ENCODE measurements at regions not wholly inside any gene's neighbourhood (a gene's known extent, or its start where the extent isn't known, plus 50 kb on each side); places are given as distances from the start of the nearest gene placed in this dataset.

- ATAC-seq (no peak), DNase-seq (no peak)
- Histone ChIP-seq H3K27me3 (no peaks in the 10 kb centered on the region), H3K36me3 (no peaks in the 10 kb centered on the region), H3K4me3 (no peak overlapping the region), H3K4me1 (no peaks in the 10 kb centered on the region), H3K9me3 (no peaks in the 10 kb centered on the region), H3K27ac (no peak overlapping the region)
- TF ChIP-seq POLR2A (IDR thresholded peaks at IDR 0.05): no peak
- TF ChIP-seq, protein P1, sequence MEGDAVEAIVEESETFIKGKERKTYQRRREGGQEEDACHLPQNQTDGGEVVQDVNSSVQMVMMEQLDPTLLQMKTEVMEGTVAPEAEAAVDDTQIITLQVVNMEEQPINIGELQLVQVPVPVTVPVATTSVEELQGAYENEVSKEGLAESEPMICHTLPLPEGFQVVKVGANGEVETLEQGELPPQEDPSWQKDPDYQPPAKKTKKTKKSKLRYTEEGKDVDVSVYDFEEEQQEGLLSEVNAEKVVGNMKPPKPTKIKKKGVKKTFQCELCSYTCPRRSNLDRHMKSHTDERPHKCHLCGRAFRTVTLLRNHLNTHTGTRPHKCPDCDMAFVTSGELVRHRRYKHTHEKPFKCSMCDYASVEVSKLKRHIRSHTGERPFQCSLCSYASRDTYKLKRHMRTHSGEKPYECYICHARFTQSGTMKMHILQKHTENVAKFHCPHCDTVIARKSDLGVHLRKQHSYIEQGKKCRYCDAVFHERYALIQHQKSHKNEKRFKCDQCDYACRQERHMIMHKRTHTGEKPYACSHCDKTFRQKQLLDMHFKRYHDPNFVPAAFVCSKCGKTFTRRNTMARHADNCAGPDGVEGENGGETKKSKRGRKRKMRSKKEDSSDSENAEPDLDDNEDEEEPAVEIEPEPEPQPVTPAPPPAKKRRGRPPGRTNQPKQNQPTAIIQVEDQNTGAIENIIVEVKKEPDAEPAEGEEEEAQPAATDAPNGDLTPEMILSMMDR (IDR thresholded peaks at IDR 0.05 in 4 of 5, conservative IDR thresholded peaks at IDR 0.05 in 1 of 5): no peak
- intact Hi-C loops (cut with DNase I; ENCODE audit: low total_unique reads) (no loop called here), in situ Hi-C loops (cut with MboI; ENCODE audit: low sequenced_read_pairs in 4 of 4) (no loop called here)
Measured at GRCh38 chr5:2666081-2666480, 85.4 kb downstream of the IRX2 start.

- no peaks in the 10 kb centered on the region for H3K4me1 ChIP-seq
- no peak for DNase-seq
- no peaks in the 10 kb centered on the region for H3K9me3 ChIP-seq
- TF ChIP-seq POLR2A (IDR thresholded peaks at IDR 0.05): no peak
- TF ChIP-seq, protein P1 (IDR thresholded peaks at IDR 0.05 in 4 of 5, conservative IDR thresholded peaks at IDR 0.05 in 1 of 5): no peak
- H3K36me3 ChIP-seq: no peaks in the 10 kb centered on the region
- ATAC-seq: no peak
- intact Hi-C loops (cut with DNase I; ENCODE audit: low total_unique reads) (no loop called here), in situ Hi-C loops (cut with MboI; ENCODE audit: low sequenced_read_pairs in 4 of 4) (no loop called here)
- no peaks in the 10 kb centered on the region for H3K27me3 ChIP-seq
- H3K27ac ChIP-seq: no peak overlapping the region
- no peak overlapping the region for H3K4me3 ChIP-seq
Measured at GRCh38 chr5:2663489-2663888, 88.0 kb downstream of the IRX2 start.

GRCh38 chr5:2660315-2660714 is 91.2 kb downstream of the IRX2 start:
- TF ChIP-seq POLR2A (IDR thresholded peaks at IDR 0.05): no peak
- TF ChIP-seq, protein P1 (IDR thresholded peaks at IDR 0.05 in 4 of 5, conservative IDR thresholded peaks at IDR 0.05 in 1 of 5): no peak
- no peaks in the 10 kb centered on the region for H3K36me3 ChIP-seq
- in situ Hi-C loops (cut with MboI; ENCODE audit: low sequenced_read_pairs in 4 of 4): no loop called here
- no peak for DNase-seq
- peaks cover 0 to 4% (median 0%) of the 10 kb centered on the region in 3 donors for H3K27me3 ChIP-seq
- no peak overlapping the region for H3K27ac ChIP-seq
- no peaks in the 10 kb centered on the region for H3K4me1 ChIP-seq
- intact Hi-C loops (cut with DNase I; ENCODE audit: low total_unique reads): no loop called here
- H3K9me3 ChIP-seq: no peaks in the 10 kb centered on the region
- ATAC-seq: no peak
- no peak overlapping the region for H3K4me3 ChIP-seq

DNA sequence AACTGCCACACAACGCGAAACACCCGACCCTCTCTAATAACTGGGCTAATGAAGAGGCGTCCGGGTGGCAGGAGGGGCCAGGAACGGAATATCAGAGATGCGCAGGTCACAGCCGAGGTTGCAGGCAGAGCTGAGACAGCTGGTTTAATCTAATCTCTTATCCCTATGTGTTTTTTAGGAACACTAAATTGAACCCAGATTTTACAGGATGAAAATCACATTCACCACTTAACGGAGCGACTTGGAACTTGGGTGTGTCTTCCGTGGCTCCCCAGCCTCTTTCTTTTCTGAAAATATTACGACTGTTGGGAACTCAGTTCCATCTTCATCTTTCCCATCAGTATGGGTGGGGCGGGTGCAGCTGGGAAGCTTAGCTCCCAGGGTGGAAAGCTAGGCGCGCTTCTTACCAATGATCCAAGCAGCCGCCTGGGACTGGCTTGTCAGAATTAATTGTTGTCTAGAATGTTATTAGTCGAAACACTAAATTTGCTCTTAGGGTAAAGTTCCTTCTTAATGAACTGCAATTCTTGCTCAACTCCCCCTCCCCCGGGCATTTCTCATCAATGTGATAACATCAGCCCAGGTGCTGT is 92.5 kb downstream of the IRX2 start:
- DNase-seq: no peak
- no peaks in the 10 kb centered on the region for H3K9me3 ChIP-seq
- no peaks in the 10 kb centered on the region for H3K36me3 ChIP-seq
- in situ Hi-C loops (cut with MboI; ENCODE audit: low sequenced_read_pairs in 4 of 4) (no loop called here), intact Hi-C loops (cut with DNase I; ENCODE audit: low total_unique reads) (no loop called here)
- H3K27ac ChIP-seq: no peak overlapping the region
- no peak for ATAC-seq
- H3K4me3 ChIP-seq: no peak overlapping the region
- H3K4me1 ChIP-seq: no peaks in the 10 kb centered on the region
- H3K27me3 ChIP-seq: peaks cover 0 to 4% (median 0%) of the 10 kb centered on the region in 3 donors
- TF ChIP-seq, protein P1 (IDR thresholded peaks at IDR 0.05 in 4 of 5, conservative IDR thresholded peaks at IDR 0.05 in 1 of 5): no peak
- no peak for TF ChIP-seq POLR2A (IDR thresholded peaks at IDR 0.05)

- intact Hi-C loops (cut with DNase I; ENCODE audit: low total_unique reads) (no loop called here), in situ Hi-C loops (cut with MboI; ENCODE audit: low sequenced_read_pairs in 4 of 4) (no loop called here)
- Histone ChIP-seq H3K27ac (no peak overlapping the region), H3K4me3 (no peak overlapping the region), H3K9me3 (no peaks in the 10 kb centered on the region), H3K27me3 (peaks cover 0 to 4% (median 0%) of the 10 kb centered on the region in 3 donors), H3K36me3 (no peaks in the 10 kb centered on the region), H3K4me1 (no peaks in the 10 kb centered on the region)
- DNase-seq (no peak), ATAC-seq (no peak)
- TF ChIP-seq POLR2A (IDR thresholded peaks at IDR 0.05): no peak
- TF ChIP-seq, protein P1 (IDR thresholded peaks at IDR 0.05 in 4 of 5, conservative IDR thresholded peaks at IDR 0.05 in 1 of 5): no peak
Measured at GRCh38 chr5:2658447-2658846, 93.0 kb downstream of the IRX2 start.
